AG08396 (cell line): ENCODE measurements at regions not wholly inside any gene's neighbourhood (a gene's known extent, or its start where the extent isn't known, plus 50 kb on each side); places are given as distances from the start of the nearest gene placed in this dataset.
A peak's percentile ranks its signal among the peaks of the same experiment; 100 is the strongest.
"Not testable (repeated sequence)": the region's sequence is repeated elsewhere in the genome, so short reads cannot be mapped to it uniquely, and the experiment has no call there.

Experiments
- DNase-seq: peaks from one replicate; pipeline ENCODE4 v3.0.0; 2012; ENCODE audit warnings: low spot score, mixed read lengths

DNA sequence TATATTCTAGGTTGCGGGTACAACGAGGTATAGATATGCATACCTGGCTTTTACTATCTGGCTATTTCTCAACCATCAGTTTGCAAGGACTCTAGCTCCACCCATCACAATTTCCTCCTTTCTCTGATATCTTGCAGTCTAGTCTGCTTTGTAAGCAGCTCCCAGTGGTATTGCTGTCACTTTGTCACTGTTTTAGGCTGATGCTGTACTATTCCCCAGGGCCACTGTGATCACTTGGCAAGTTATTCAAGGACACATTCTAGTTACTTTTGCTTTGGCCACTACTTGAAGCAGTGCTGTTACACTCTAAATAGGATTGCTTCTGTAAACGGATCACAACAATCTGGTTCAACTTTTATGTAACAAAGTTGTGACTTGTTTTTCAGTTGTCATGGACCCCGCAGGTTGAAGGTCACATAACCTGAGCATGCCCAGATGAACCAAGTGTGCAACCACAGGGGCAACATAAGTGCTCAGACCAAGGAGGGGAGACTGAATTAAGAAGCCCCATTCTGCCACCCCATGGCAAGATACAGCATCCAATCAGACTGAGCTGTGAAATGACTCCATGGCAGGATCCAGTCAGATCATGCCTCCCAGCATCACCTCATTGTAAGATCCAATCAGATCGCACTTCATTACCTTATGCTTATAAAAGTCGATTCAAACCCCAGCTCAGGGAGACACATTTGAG, 588.4 kb upstream of the CITED2 start:
- DNase-seq, result no peak

DNA sequence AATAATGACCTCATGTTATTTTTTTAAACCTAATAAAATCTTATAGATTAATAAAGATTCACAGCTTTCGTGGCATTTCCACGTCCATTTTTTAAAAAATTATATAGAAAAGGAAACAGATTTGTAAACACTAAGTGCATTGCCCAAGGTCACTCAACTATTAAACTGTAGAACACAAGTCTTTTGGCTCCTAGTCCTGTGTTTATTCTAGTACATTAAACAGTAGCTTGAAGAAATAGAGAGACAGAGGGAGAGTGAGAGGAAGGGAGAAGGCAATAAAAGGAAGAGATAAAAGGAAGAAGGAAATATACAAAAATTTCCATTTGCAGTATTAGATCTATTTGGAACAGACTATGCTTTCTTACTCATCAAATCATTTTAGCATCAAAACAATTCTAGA, 586.7 kb upstream of the CITED2 start:
- no peak for DNase-seq

DNA sequence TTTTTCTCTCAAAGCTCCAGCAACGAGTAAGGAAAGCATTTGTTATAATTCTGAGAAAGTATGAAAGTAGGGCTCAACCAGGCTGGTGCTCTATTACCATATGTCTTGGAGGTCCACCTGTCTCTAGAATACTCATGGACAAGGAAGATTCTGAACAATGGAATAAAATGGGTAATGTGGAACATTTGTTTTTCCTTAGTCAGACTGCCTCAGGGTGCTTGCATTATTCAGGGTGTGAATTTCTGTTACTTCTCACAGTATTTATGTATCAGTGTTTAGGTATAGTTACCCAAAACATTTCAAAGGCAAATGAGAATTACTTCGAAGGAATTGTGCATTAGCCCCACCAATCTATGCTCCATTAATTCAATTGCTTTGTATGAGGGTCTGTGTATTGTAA, 586.2 kb upstream of the CITED2 start:
- no peak for DNase-seq

DNA sequence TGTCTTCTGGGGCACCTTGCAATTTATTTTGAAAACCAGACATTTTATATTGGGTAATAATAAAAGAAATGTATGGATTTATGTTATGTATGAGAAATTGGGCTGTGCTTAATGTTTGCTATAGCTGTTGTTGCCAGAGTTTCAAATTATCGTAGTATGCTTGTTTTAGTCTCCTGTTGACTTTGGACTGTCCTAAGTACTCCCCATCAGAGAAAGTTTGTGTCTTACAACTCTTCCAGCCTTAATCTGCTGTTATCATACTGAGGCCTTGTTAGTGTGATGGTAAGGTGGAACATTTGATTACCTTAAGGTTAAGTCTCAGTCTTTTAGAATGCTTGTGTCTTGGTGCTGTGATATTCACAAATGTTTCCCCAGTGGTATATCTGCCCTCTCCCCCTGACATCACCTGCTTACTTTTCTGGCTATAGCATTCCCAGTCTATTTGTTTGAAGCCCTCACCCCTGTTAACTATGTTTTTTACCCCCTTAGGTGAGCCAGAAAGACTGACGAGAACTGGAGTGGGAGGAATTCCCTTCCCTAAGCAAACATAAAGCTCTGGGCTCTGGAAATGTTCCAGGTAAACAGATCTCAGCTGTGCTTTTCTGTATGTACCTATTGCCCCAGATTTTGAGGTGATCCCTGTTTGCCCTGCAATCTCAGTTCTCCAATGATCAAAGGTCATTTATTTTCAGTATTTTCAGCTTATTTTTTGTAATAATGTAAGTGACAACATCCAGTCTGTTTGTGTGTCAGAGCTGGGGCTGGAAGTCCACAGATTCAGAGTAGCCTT, 581.1 kb upstream of the CITED2 start:
- DNase-seq, result no peak

DNA sequence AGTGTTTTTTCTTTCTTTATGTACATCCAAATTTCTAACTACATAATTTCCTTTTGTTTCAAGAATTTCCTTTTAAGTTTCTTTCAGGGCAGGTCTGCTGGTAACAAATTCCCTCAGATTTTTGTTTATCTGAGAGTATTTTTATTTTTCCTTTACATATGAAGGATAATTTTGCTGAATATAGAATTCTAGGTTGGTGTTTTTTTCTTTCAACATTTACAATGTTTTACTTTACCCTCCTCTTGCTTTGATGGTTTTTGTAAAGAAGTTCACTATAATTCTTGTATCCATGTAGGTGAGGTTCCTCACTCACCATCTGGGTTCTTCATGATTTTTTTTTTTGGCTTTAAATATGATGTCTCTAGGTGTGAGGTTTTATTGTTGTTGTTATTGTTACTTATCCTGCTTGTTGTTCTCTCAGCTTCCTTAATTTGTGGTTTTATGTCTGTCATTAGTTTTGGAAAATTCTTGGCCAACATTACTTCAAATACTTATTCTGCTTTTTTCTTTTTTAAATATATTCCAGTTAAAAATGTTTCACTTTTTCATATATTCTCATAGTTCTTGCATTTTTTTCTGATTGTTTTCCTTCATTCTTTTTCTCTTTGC, 580.1 kb upstream of the CITED2 start:
- no peak for DNase-seq

DNA sequence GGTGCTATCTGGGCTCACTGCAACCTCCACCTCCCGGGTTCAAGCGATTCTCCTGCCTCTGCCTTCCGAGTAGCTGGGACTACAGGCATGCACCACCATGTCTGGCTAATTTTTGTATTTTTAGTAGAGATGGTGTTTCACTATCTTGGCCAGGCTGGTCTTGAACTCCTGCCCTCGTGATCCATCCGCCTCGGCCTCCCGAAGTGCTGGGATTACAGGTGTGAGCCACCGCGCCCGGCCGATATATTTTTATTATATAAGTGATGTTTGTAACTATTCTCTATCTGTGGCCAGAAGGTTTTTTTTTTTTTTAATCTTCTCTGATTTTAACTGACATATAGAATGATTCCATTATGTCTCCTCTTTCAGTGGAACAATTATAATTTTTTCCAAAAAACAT, 579.3 kb upstream of the CITED2 start:
- not testable (repeated sequence) for DNase-seq

DNA sequence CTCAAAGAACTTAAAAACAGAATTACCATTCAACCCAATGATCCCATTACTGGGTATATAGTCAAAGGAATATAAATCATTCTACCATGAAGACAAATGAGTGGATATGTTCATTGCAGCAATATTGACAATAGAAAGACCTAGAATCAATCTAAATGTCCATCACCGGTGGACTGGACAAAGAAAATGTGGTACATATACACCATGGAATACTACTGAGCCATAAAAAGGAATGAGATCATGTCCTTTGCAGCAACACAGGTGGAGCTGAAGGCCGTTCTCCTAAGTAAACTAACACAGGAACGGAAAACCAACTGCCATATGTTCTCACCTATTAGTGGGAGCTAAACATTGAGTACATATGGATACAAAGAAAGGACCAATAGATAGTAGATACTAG, 576.7 kb upstream of the CITED2 start:
- no peak for DNase-seq

DNA sequence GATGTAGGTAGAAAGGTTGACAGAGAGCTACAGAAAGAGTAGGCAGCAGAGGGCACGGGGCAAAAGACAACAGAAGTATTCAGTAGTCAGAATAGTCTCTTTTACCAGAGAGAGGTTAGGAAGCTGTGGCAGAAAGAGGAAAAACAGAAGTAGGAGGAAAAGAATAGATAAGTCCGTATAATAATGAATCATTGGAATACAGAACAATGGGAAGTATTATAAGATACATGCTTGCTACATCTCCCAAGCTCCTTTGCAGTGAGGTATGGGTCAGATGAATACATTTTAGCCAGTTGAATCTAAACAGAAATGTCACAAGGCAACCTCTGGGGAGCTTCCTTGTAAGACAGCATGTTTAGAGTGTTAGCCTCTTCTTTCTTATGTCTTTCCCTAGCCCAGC, 570.5 kb upstream of the CITED2 start:
- DNase-seq, result no peak

DNA sequence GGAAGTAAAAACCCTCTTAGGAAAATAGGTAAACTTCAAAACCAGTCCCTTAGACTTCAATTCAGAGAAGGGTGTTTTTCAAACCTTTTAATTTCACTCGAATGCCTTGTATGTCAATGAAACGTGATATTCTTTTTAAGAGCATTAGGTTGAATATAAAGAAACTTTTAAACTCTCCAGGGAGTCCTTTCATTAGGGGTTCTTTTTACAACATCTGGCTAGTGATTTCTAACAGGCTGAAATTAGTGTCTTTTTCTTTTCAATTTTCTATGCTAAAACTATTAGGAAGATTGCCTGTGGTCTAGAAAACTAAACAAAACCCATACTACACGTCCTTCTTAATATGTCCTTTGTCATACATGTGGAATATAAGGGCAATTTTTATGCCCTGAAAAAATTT, 569.7 kb upstream of the CITED2 start:
- DNase-seq, result no peak

DNA sequence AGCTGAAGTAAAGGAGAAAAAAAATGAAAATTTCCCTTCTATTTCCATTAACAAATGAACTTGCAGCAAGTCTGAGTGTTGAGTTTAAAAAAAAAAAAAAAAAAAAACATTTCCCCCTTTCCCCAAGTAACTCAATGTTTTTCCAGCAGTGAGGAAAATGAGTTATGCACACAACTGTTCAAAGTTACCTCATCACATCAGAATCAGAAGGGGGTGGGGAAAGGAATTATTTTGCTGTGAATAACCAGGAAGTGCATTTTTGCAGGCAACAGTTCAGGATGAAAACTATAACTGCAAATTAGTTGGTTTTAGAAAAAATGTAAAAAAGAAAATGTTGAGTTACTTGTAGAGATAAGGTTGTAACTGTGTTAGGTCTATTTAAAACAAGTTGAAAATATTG, 568.9 kb upstream of the CITED2 start:
- peak; percentile 59 for DNase-seq

DNA sequence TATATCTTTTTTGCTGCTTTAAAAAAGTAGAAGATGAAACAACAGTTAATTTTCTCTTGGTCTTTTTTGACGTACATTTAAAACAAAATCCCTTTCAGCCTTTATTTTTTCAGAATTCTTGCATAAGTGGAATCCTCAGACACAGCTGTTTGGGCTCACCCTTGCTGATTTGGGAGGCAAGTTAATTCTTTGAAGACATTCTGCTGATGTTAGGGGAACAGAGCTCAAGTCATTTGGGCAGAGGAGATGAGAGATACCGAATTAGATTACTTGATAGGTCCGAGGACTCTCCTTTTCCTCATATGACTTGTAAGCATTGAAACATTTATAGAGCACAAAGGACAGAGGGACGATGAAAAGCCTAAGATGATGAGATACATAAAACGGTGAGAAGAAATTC, 567.9 kb upstream of the CITED2 start:
- DNase-seq, result no peak

DNA sequence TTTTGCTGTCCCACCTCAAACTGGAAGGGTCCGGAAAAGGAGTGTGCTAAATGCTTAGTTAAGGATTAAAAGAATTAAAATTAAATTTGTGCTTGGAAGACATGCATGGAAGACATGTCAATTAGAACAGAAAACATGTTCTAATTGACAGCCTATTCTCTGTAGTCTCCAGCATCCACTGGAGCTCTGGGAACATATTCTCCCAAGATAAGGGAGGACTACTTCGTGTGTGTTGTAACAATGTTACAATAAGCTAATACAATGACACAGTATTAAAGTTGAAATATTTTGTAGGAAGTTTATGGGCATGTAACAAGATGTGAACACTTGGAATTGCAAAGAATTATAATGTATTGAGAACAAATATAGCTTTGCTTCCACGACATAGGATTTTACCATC, 567.4 kb upstream of the CITED2 start:
- no peak for DNase-seq

DNA sequence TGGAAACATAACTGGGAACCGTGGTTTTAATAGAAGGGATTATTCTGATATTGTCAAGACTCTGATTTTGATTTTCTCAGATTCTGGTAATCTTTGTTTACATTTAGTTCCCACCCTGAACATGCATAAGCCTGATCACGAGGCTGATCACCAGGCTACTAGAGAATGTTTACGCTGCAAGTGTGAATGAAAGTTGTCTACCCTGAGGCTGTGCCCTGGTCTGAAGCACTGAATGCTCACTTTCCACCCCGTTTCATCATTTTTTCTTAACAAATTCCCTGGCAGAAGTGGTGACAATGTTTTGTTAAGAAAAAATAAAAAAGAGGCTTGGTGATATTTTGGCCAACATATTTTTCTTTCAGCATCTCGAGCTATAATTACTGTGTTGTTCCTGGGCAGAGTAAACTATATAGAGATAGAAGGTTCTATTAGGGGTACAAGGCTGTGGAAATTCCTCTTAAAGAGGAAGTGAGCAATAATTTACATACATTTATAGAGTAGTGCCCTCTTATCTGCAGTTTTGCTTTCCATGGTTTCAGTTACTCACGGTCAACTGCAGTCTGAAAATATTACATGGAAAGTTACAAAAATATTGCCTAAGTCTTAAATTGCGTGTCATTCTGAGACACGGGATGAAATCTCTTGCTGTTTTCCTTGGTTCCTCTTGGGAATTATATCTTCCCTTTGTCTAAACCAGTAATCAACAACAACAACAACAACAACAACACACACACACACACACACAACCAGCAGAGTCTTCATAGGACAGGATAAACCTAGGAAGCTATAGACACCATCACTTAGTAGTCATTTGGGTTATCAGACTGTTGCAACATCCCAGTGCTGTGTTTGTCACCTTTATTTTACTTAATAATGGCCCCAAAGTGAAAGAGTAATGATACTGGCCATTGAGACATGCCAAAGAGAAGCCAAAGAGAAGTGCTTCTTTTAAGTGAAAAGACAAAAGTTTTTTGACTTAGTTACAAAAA, 566.6 kb upstream of the CITED2 start:
- DNase-seq, result no peak

DNA sequence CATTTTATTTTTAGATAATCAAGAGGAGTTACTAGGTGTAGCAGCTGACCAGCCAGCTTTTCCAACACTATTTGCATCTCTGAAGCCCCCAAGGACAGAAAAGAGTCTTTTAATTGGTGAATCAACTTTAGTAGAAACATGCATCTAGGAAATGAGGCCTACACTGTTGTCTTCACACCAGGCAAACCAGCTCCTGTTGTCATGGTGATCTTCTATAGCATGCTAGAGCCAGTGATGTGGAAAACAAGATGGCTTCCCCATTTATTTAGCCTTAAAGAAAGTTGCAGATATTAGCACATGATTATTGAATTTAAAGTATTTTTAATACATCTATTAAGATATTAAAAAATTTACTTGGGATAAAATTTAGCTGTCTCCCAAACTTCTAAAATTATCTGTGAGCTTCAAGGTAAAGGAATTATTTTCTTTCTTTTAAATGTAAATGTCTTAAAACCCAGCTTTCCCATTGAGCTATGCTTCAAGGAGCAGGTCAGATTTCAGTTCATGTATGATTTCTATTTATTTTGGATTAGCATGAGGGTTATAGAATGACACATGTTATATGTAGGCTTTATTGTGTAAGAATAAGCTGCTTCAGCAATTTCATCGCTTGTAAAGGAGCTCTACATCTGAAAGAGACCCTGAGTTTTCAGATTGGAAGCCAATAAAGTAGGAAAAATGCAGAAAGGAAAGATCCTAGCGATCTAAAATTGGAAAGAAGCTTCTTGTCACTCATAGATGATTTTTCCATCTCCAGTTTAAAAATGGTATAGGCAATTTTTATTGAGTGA, 564.9 kb upstream of the CITED2 start:
- no peak for DNase-seq

DNA sequence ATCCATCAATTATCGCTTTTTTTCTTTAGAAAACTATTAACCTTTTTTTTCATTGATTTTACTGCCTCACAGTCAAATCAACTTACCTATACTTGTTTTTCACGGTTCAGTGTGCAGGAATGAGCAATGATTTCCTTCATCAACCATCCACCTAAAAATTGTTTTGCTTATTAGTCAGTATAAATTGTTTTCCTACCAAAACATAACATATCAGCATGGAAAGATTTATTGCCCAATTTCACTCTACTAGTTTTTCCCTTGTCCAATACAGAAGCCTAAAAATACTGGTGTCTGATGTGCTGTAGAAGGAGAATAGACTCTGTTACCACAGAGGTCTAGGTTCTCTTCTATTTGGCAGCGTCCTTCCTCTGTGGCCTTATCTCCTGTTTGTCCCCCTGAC, 558.2 kb upstream of the CITED2 start:
- no peak for DNase-seq

DNA sequence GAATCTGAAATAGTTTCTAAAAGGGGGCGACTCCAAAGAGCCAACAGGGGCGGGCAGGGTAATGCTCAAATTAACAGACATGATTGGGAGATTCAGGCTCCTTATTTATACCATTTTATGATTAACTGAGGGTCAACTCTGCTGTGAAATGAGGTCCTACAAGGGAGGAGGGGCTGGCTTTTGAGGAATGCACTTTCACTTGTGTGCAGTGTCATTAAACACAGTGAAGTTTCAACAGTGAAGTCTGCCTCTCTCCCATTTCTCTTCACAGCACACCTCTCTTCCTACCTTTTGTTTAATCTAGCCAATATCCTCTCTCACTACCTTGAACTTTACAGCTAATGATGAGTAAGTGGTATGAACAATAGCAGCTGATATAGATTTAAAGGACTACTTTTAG, 557.3 kb upstream of the CITED2 start:
- no peak for DNase-seq

DNA sequence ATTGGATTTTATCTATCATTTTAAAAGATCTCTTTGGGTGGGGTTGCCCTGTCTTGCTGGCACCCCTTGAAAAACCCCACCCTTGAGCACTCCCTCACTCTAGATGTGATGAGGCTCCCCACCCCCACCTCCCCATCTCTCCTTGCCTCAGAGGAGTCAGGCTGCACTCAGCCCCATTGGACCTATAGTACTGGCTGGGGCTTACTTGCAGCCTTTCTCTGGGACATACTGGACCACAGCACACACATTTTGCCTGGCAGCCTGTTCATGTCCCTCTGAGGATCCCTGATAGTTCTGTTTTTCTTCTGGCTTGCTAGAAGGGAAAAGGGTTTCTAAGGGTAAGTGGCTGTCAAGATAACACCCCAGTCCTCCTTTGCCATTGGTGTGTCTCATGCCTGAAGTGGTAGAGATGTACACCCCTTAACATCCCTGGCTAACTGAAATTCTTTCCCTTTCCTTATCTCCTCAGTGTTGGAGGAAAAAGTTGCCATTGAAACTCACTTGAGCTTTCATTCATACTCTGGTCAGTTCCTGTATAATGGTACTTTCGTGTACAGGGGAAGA, 553.4 kb upstream of the CITED2 start:
- DNase-seq, result no peak

DNA sequence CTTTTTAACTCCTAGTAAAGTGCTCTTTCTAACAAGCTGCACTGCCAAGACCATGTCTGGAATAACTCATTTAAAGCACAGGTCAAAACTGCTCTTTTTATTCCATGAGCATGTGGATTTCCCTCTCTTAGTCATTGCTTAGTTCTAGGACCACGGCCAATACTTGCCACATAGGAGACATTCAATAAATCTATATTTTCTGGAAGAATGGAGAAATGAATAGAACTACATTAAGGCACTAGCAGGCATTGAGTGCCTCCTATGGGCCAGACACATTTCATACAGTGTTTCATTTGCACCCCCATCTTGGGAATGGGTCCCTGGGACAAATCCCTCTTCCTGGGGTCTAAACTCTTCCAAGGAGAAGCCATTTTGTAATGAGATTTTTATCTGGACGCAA, 552.8 kb upstream of the CITED2 start:
- peak; percentile 16 for DNase-seq

DNA sequence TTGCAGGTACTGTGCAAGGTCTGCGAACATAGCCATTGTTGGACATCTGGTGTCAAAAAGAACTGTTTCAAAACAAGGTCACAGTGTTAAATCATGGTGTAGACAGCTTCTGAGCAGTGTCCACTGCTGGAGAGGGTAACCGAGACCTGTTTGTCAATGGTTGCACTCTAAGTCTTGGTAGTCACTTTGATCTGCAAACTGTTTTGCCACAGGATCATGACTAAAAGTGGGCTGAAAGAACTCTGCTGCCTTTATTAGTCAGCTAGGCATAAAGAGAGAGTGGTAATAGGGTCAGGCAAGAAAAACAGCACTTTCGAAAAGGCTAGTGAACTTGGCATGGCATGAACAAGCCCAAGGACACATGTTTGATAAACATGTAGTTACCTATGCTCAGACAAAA, 552.3 kb upstream of the CITED2 start:
- DNase-seq, result no peak

DNA sequence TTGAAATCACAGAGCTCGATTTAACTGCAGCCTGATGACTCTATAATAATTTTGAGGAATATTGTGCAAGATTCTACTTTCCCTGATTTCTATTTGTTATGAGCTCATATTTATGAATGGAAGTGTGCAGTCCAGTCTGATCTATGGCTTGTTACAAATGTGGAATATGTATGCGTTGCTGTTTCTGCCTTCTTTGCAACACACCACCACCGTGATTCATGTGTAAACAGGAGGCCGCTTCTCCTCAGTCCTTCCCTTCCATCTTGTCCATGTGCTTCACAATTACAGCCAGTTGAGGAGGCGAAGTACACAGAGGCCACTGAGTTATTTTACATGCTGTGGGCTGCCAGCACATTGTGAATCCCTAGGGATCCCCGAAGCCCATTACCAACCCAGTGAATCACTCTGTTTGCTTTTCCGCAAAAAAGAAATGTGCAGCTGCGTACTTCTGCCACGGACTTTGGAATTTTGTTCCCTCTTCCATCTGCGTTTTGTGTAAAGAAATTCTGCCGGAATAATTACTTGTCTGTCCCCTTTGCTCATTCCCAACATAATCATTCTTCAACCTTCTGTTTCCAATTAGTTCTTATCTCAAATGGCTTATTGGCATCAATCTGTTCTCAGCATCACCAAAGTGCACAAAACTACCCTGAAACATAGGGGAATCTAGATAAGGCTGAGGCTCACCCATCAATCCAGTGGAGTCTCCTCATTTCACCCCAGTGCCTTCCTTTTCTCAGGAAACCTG, 551.6 kb upstream of the CITED2 start:
- no peak for DNase-seq
